Tibial nerve (tissue), 4 donors: ENCODE measurements at regions not wholly inside any gene's neighbourhood (a gene's known extent, or its start where the extent isn't known, plus 50 kb on each side); places are given as distances from the start of the nearest gene placed in this dataset.

Experiments
- DNase-seq, 2 donors: peaks; one replicate each; pipeline ENCODE4 v3.0.0-alpha.2; 2019; ENCODE audit warnings: low spot score in 2 of 2
- H3K27ac ChIP-seq, 4 donors: fragments of 200-600 bp; sonication (generic) in 3 of 4; one replicate each; pipeline ENCODE4 v1.5.1; 2017 to 2019; ENCODE audit warnings: mild to moderate bottlenecking in 1 of 4
- H3K27me3 ChIP-seq, 2 donors: fragments of 200-600 bp; sonication (generic) in 1 of 2; one replicate each; pipeline versions ENCODE4 v1.5.1 to v1.6.0; 2017 to 2019
- H3K36me3 ChIP-seq, 3 donors: fragments of 200-600 bp; sonication (generic); one replicate each; pipeline ENCODE4 v1.5.1; 2018 to 2019
- H3K4me1 ChIP-seq, 4 donors: fragments of 200-600 bp; sonication (generic) in 3 of 4; one replicate each; pipeline ENCODE4 v1.5.1; 2017 to 2019
- H3K4me3 ChIP-seq, 4 donors: fragments of 200-600 bp; sonication (generic) in 3 of 4; one replicate each; pipeline ENCODE4 v1.5.1; 2017 to 2019; ENCODE audit warnings: mild to moderate bottlenecking in 1 of 4, moderate library complexity in 1 of 4
- H3K9me3 ChIP-seq, 4 donors: fragments of 200-600 bp; sonication (generic) in 3 of 4; one replicate each; pipeline ENCODE4 v1.5.1; 2017 to 2019
- EP300 ChIP-seq, 2 donors: sonication (generic); formaldehyde crosslinking; IDR thresholded peaks; one replicate each; pipeline ENCODE4 v1.6.1; 2017; ENCODE audit warnings: antibody characterized with exemption in 2 of 2, mild to moderate bottlenecking in 1 of 2
- POLR2A ChIP-seq, 2 donors: fragments of 450-650 bp; IDR thresholded peaks; one replicate each; pipeline ENCODE4 v1.6.1; 2017; ENCODE audit warnings: antibody characterized with exemption in 2 of 2, mild to moderate bottlenecking in 2 of 2, moderate library complexity in 2 of 2
- WGBS, 2 donors: methylation state at CpG; one replicate each; pipeline ENCODE4 v1.1.5; 2018; 5-methylcytosine and 5-hydroxymethylcytosine counted together
- TF ChIP-seq, protein P1 (sequence below), 5 experiments: fragments of 200-600 bp in 3 of 5; fragments of 450-650 bp in 2 of 5; sonication (generic) in 3 of 5; IDR thresholded peaks; one replicate each; pipeline ENCODE4 v1.5.1; 2016 to 2019; ENCODE audit warnings: antibody characterized with exemption in 5 of 5, mild to moderate bottlenecking in 3 of 5, moderate library complexity in 2 of 5

- Histone ChIP-seq H3K4me1 (no peaks in the 10 kb centered on the region), H3K9me3 (no peaks in the 10 kb centered on the region), H3K36me3 (no peaks in the 10 kb centered on the region), H3K27ac (no peak overlapping the region), H3K27me3 (no peaks in the 10 kb centered on the region), H3K4me3 (no peak overlapping the region)
- DNase-seq, result no peak
- TF ChIP-seq POLR2A (IDR thresholded peaks at IDR 0.05) (no peak), EP300 (IDR thresholded peaks at IDR 0.05) (no peak)
- TF ChIP-seq, protein P1, sequence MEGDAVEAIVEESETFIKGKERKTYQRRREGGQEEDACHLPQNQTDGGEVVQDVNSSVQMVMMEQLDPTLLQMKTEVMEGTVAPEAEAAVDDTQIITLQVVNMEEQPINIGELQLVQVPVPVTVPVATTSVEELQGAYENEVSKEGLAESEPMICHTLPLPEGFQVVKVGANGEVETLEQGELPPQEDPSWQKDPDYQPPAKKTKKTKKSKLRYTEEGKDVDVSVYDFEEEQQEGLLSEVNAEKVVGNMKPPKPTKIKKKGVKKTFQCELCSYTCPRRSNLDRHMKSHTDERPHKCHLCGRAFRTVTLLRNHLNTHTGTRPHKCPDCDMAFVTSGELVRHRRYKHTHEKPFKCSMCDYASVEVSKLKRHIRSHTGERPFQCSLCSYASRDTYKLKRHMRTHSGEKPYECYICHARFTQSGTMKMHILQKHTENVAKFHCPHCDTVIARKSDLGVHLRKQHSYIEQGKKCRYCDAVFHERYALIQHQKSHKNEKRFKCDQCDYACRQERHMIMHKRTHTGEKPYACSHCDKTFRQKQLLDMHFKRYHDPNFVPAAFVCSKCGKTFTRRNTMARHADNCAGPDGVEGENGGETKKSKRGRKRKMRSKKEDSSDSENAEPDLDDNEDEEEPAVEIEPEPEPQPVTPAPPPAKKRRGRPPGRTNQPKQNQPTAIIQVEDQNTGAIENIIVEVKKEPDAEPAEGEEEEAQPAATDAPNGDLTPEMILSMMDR (IDR thresholded peaks at IDR 0.05), result no peak
- WGBS, 2 donors, result 57 to 69% methylated on average over 8 of the region's 8 CpGs
Observed at GRCh38 chr10:121195524-121195910, 344.4 kb downstream of the WDR11 start.

- no peaks in the 10 kb centered on the region for H3K36me3 ChIP-seq
- TF ChIP-seq EP300 (IDR thresholded peaks at IDR 0.05) (no peak), POLR2A (IDR thresholded peaks at IDR 0.05) (no peak)
- TF ChIP-seq, protein P1 (IDR thresholded peaks at IDR 0.05), result no peak
- no peaks in the 10 kb centered on the region for H3K9me3 ChIP-seq
- H3K27me3 ChIP-seq, result no peaks in the 10 kb centered on the region
- DNase-seq, result no peak
- H3K4me3 ChIP-seq, result no peak overlapping the region
- H3K27ac ChIP-seq, result no peak overlapping the region
- H3K4me1 ChIP-seq, result no peaks in the 10 kb centered on the region
Observed at GRCh38 chr10:121199081-121199480, 347.9 kb downstream of the WDR11 start.

- 82 to 88% methylated on average over 2 of the region's 2 CpGs for WGBS, 2 donors
- Histone ChIP-seq H3K9me3 (no peaks in the 10 kb centered on the region), H3K36me3 (no peaks in the 10 kb centered on the region), H3K4me1 (no peaks in the 10 kb centered on the region), H3K27ac (no peak overlapping the region), H3K27me3 (no peaks in the 10 kb centered on the region), H3K4me3 (no peak overlapping the region)
- DNase-seq, result no peak
- TF ChIP-seq POLR2A (IDR thresholded peaks at IDR 0.05) (no peak), EP300 (IDR thresholded peaks at IDR 0.05) (no peak)
- TF ChIP-seq, protein P1 (IDR thresholded peaks at IDR 0.05), result no peak
Observed at GRCh38 chr10:121205625-121206024, 354.5 kb downstream of the WDR11 start.

GRCh38 chr10:121211446-121211845 lies 360.3 kb downstream of the WDR11 start:
- H3K27me3 ChIP-seq, result no peaks in the 10 kb centered on the region
- WGBS, 2 donors, result 72 to 84% methylated on average over 2 of the region's 2 CpGs
- H3K27ac ChIP-seq, result no peak overlapping the region
- no peak for DNase-seq
- H3K9me3 ChIP-seq, result no peaks in the 10 kb centered on the region
- no peak overlapping the region for H3K4me3 ChIP-seq
- H3K36me3 ChIP-seq, result no peaks in the 10 kb centered on the region
- peaks cover 0 to 4% (median 0%) of the 10 kb centered on the region in 4 donors for H3K4me1 ChIP-seq
- TF ChIP-seq EP300 (IDR thresholded peaks at IDR 0.05), result no peak
- TF ChIP-seq POLR2A (IDR thresholded peaks at IDR 0.05), result no peak

DNA sequence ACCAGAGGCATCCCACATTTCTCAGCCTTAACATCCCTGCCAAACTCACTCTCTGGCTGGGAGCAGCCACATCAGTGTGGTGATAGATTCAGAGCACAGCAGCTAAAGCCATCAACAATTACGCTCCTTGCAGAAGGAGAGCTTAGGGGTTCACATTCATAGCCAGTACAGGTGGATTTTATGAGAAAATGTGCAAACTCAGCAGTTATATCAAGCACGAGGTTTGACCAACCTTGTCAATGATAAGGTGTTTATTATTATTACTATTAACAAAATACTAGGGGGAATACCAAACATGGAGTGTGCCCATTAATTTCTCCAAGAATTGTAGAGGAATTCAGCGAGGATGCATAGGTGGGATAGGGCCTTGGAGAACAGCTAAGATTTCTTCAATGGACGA lies 362.3 kb downstream of the WDR11 start:
- no peaks in the 10 kb centered on the region for H3K27me3 ChIP-seq
- H3K4me1 ChIP-seq, result peaks cover 0 to 5% (median 2%) of the 10 kb centered on the region in 4 donors
- no peak for DNase-seq
- H3K9me3 ChIP-seq, result no peaks in the 10 kb centered on the region
- TF ChIP-seq, protein P1 (IDR thresholded peaks at IDR 0.05), result no peak
- TF ChIP-seq POLR2A (IDR thresholded peaks at IDR 0.05) (no peak), EP300 (IDR thresholded peaks at IDR 0.05) (no peak)
- WGBS, 2 donors, result 90 to 95% methylated on average over 4 of the region's 4 CpGs
- H3K27ac ChIP-seq, result no peak overlapping the region
- no peak overlapping the region for H3K4me3 ChIP-seq
- H3K36me3 ChIP-seq, result no peaks in the 10 kb centered on the region

GRCh38 chr10:121216295-121216694 lies 365.1 kb downstream of the WDR11 start:
- Histone ChIP-seq H3K27ac (no peak overlapping the region), H3K4me3 (no peak overlapping the region), H3K36me3 (no peaks in the 10 kb centered on the region), H3K27me3 (no peaks in the 10 kb centered on the region), H3K9me3 (no peaks in the 10 kb centered on the region), H3K4me1 (peaks cover 0 to 5% (median 2%) of the 10 kb centered on the region in 4 donors)
- TF ChIP-seq EP300 (IDR thresholded peaks at IDR 0.05) (no peak), POLR2A (IDR thresholded peaks at IDR 0.05) (no peak)
- TF ChIP-seq, protein P1 (IDR thresholded peaks at IDR 0.05), result no peak
- DNase-seq, result peak in 1 of 2 donors; percentile 12
- WGBS, 2 donors, result 57 to 68% methylated on average over 2 of the region's 2 CpGs
